ENCODE measurements at regions not wholly inside any gene's neighbourhood (a gene's known extent, or its start where the extent isn't known, plus 50 kb on each side); places are given as distances from the start of the nearest gene placed in this dataset.

- Histone ChIP-seq H3K4me1 (ENCODE audit: control insufficient read depth, insufficient read depth, low read length) (no peaks in the 10 kb centered on the region), H3K4me3 (ENCODE audit: low read depth, low read length) (no peak overlapping the region), H3K9ac (ENCODE audit: low read depth, low read length) (no peak overlapping the region), H3K9me3 (ENCODE audit: control insufficient read depth, insufficient read depth, low read length) (no peaks in the 10 kb centered on the region), H3K36me3 (ENCODE audit: control insufficient read depth, insufficient read depth, low read length) (no peaks in the 10 kb centered on the region), H3K27me3 (ENCODE audit: control insufficient read depth, insufficient read depth, low read length) (no peaks in the 10 kb centered on the region)
These were observed 257.4 kb upstream of the PLXNA2 start for GRCh38 chr1:208501542-208501941.

GRCh38 chr1:208503787-208504186, 259.6 kb upstream of the PLXNA2 start:
- H3K9me3 ChIP-seq (ENCODE audit: control insufficient read depth, insufficient read depth, low read length): no peaks in the 10 kb centered on the region
- H3K4me1 ChIP-seq (ENCODE audit: control insufficient read depth, insufficient read depth, low read length): no peaks in the 10 kb centered on the region
- H3K9ac ChIP-seq (ENCODE audit: low read depth, low read length): no peak overlapping the region
- H3K36me3 ChIP-seq (ENCODE audit: control insufficient read depth, insufficient read depth, low read length): no peaks in the 10 kb centered on the region
- H3K27me3 ChIP-seq (ENCODE audit: control insufficient read depth, insufficient read depth, low read length): no peaks in the 10 kb centered on the region
- no peak overlapping the region for H3K4me3 ChIP-seq (ENCODE audit: low read depth, low read length)

GRCh38 chr1:208506812-208507211, 262.6 kb upstream of the PLXNA2 start:
- H3K9ac ChIP-seq (ENCODE audit: low read depth, low read length): no peak overlapping the region
- no peaks in the 10 kb centered on the region for H3K36me3 ChIP-seq (ENCODE audit: control insufficient read depth, insufficient read depth, low read length)
- no peaks in the 10 kb centered on the region for H3K4me1 ChIP-seq (ENCODE audit: control insufficient read depth, insufficient read depth, low read length)
- H3K9me3 ChIP-seq (ENCODE audit: control insufficient read depth, insufficient read depth, low read length): no peaks in the 10 kb centered on the region
- H3K4me3 ChIP-seq (ENCODE audit: low read depth, low read length): no peak overlapping the region
- no peaks in the 10 kb centered on the region for H3K27me3 ChIP-seq (ENCODE audit: control insufficient read depth, insufficient read depth, low read length)

- Histone ChIP-seq H3K36me3 (ENCODE audit: control insufficient read depth, insufficient read depth, low read length) (no peaks in the 10 kb centered on the region), H3K27me3 (ENCODE audit: control insufficient read depth, insufficient read depth, low read length) (no peaks in the 10 kb centered on the region), H3K9me3 (ENCODE audit: control insufficient read depth, insufficient read depth, low read length) (no peaks in the 10 kb centered on the region), H3K4me1 (ENCODE audit: control insufficient read depth, insufficient read depth, low read length) (no peaks in the 10 kb centered on the region), H3K4me3 (ENCODE audit: low read depth, low read length) (no peak overlapping the region), H3K9ac (ENCODE audit: low read depth, low read length) (no peak overlapping the region)
These were observed 264.9 kb upstream of the PLXNA2 start for GRCh38 chr1:208509072-208509471.

- Histone ChIP-seq H3K9ac (ENCODE audit: low read depth, low read length) (no peak overlapping the region), H3K9me3 (ENCODE audit: control insufficient read depth, insufficient read depth, low read length) (no peaks in the 10 kb centered on the region), H3K36me3 (ENCODE audit: control insufficient read depth, insufficient read depth, low read length) (no peaks in the 10 kb centered on the region), H3K4me3 (ENCODE audit: low read depth, low read length) (no peak overlapping the region), H3K4me1 (ENCODE audit: control insufficient read depth, insufficient read depth, low read length) (no peaks in the 10 kb centered on the region), H3K27me3 (ENCODE audit: control insufficient read depth, insufficient read depth, low read length) (no peaks in the 10 kb centered on the region)
These were observed 266.2 kb upstream of the PLXNA2 start for GRCh38 chr1:208510192-208510952.

- H3K4me3 ChIP-seq (ENCODE audit: low read depth, low read length): no peak overlapping the region
- no peaks in the 10 kb centered on the region for H3K27me3 ChIP-seq (ENCODE audit: control insufficient read depth, insufficient read depth, low read length)
- no peaks in the 10 kb centered on the region for H3K36me3 ChIP-seq (ENCODE audit: control insufficient read depth, insufficient read depth, low read length)
- H3K9me3 ChIP-seq (ENCODE audit: control insufficient read depth, insufficient read depth, low read length): no peaks in the 10 kb centered on the region
- H3K9ac ChIP-seq (ENCODE audit: low read depth, low read length): no peak overlapping the region
- no peaks in the 10 kb centered on the region for H3K4me1 ChIP-seq (ENCODE audit: control insufficient read depth, insufficient read depth, low read length)
These were observed 267.2 kb upstream of the PLXNA2 start for GRCh38 chr1:208511242-208511860.

- Histone ChIP-seq H3K36me3 (ENCODE audit: control insufficient read depth, insufficient read depth, low read length) (no peaks in the 10 kb centered on the region), H3K4me3 (ENCODE audit: low read depth, low read length) (no peak overlapping the region), H3K9ac (ENCODE audit: low read depth, low read length) (no peak overlapping the region), H3K4me1 (ENCODE audit: control insufficient read depth, insufficient read depth, low read length) (no peaks in the 10 kb centered on the region), H3K27me3 (ENCODE audit: control insufficient read depth, insufficient read depth, low read length) (no peaks in the 10 kb centered on the region), H3K9me3 (ENCODE audit: control insufficient read depth, insufficient read depth, low read length) (no peaks in the 10 kb centered on the region)
These were observed 269.6 kb upstream of the PLXNA2 start for GRCh38 chr1:208513799-208514198.

- H3K9ac ChIP-seq (ENCODE audit: low read depth, low read length): no peak overlapping the region
- no peaks in the 10 kb centered on the region for H3K9me3 ChIP-seq (ENCODE audit: control insufficient read depth, insufficient read depth, low read length)
- no peaks in the 10 kb centered on the region for H3K4me1 ChIP-seq (ENCODE audit: control insufficient read depth, insufficient read depth, low read length)
- no peaks in the 10 kb centered on the region for H3K36me3 ChIP-seq (ENCODE audit: control insufficient read depth, insufficient read depth, low read length)
- H3K4me3 ChIP-seq (ENCODE audit: low read depth, low read length): no peak overlapping the region
- H3K27me3 ChIP-seq (ENCODE audit: control insufficient read depth, insufficient read depth, low read length): no peaks in the 10 kb centered on the region
These were observed 270.9 kb upstream of the PLXNA2 start for GRCh38 chr1:208515129-208515528.

- Histone ChIP-seq H3K4me3 (ENCODE audit: low read depth, low read length) (no peak overlapping the region), H3K27me3 (ENCODE audit: control insufficient read depth, insufficient read depth, low read length) (no peaks in the 10 kb centered on the region), H3K9ac (ENCODE audit: low read depth, low read length) (no peak overlapping the region), H3K4me1 (ENCODE audit: control insufficient read depth, insufficient read depth, low read length) (no peaks in the 10 kb centered on the region), H3K9me3 (ENCODE audit: control insufficient read depth, insufficient read depth, low read length) (no peaks in the 10 kb centered on the region), H3K36me3 (ENCODE audit: control insufficient read depth, insufficient read depth, low read length) (no peaks in the 10 kb centered on the region)
These were observed 272.6 kb upstream of the PLXNA2 start for GRCh38 chr1:208516780-208517179.

GRCh38 chr1:208520438-208521099, 276.4 kb upstream of the PLXNA2 start:
- H3K9ac ChIP-seq (ENCODE audit: low read depth, low read length): no peak overlapping the region
- no peaks in the 10 kb centered on the region for H3K36me3 ChIP-seq (ENCODE audit: control insufficient read depth, insufficient read depth, low read length)
- H3K4me3 ChIP-seq (ENCODE audit: low read depth, low read length): no peak overlapping the region
- H3K27me3 ChIP-seq (ENCODE audit: control insufficient read depth, insufficient read depth, low read length): no peaks in the 10 kb centered on the region
- no peaks in the 10 kb centered on the region for H3K9me3 ChIP-seq (ENCODE audit: control insufficient read depth, insufficient read depth, low read length)
- no peaks in the 10 kb centered on the region for H3K4me1 ChIP-seq (ENCODE audit: control insufficient read depth, insufficient read depth, low read length)

GRCh38 chr1:208521534-208521933, 277.4 kb upstream of the PLXNA2 start:
- Histone ChIP-seq H3K4me1 (ENCODE audit: control insufficient read depth, insufficient read depth, low read length) (no peaks in the 10 kb centered on the region), H3K36me3 (ENCODE audit: control insufficient read depth, insufficient read depth, low read length) (no peaks in the 10 kb centered on the region), H3K9me3 (ENCODE audit: control insufficient read depth, insufficient read depth, low read length) (no peaks in the 10 kb centered on the region), H3K4me3 (ENCODE audit: low read depth, low read length) (no peak overlapping the region), H3K27me3 (ENCODE audit: control insufficient read depth, insufficient read depth, low read length) (no peaks in the 10 kb centered on the region), H3K9ac (ENCODE audit: low read depth, low read length) (no peak overlapping the region)

GRCh38 chr1:208523007-208523406, 278.8 kb upstream of the PLXNA2 start:
- Histone ChIP-seq H3K4me3 (ENCODE audit: low read depth, low read length) (no peak overlapping the region), H3K9ac (ENCODE audit: low read depth, low read length) (no peak overlapping the region), H3K9me3 (ENCODE audit: control insufficient read depth, insufficient read depth, low read length) (no peaks in the 10 kb centered on the region), H3K27me3 (ENCODE audit: control insufficient read depth, insufficient read depth, low read length) (no peaks in the 10 kb centered on the region), H3K4me1 (ENCODE audit: control insufficient read depth, insufficient read depth, low read length) (no peaks in the 10 kb centered on the region), H3K36me3 (ENCODE audit: control insufficient read depth, insufficient read depth, low read length) (no peaks in the 10 kb centered on the region)
